Stimulated activated CD8-positive, alpha-beta memory T cell treated with anti-CD3 and anti-CD28 coated beads, Interleukin-7, amount 100 ng/mL, for 48 hours (primary cell): ENCODE measurements at regions not wholly inside any gene's neighbourhood (a gene's known extent, or its start where the extent isn't known, plus 50 kb on each side); places are given as distances from the start of the nearest gene placed in this dataset.
"Not testable (repeated sequence)": the region's sequence is repeated elsewhere in the genome, so short reads cannot be mapped to it uniquely, and the experiment has no call there.

Experiments
- DNase-seq, 2 donors: peaks; one replicate each; pipeline ENCODE4 v3.0.0-alpha.2; 2020; ENCODE audit warnings: low read depth in 1 of 2; ENCODE audit errors: extremely low read depth in 1 of 2

GRCh38 chr1:19591482-19592091 is 52.5 kb upstream of the NBL1 start:
- DNase-seq, result no peak

GRCh38 chr1:19585507-19585906 is 58.6 kb upstream of the NBL1 start:
- DNase-seq, result no peak

- peak; percentile 45 to 64 for DNase-seq
Measured at GRCh38 chr1:19582318-19582717, 61.8 kb upstream of the NBL1 start.

- DNase-seq, result no peak
Measured at GRCh38 chr1:19581381-19581780, 62.7 kb upstream of the NBL1 start.

GRCh38 chr1:19577561-19577960 is 66.5 kb upstream of the NBL1 start:
- DNase-seq, result no peak

GRCh38 chr1:19577036-19577435 is 67.1 kb upstream of the NBL1 start:
- no peak for DNase-seq

- DNase-seq, result no peak
Measured at GRCh38 chr1:19569786-19570185, 74.3 kb upstream of the NBL1 start.

- no peak for DNase-seq
Measured at GRCh38 chr1:19567041-19567440, 77.1 kb upstream of the NBL1 start.

GRCh38 chr1:19564366-19564765 is 79.0 kb upstream of the CAPZB start:
- no peak for DNase-seq

GRCh38 chr1:19563324-19564097 is 78.2 kb upstream of the CAPZB start:
- DNase-seq, result no peak

- no peak for DNase-seq
Measured at GRCh38 chr1:19562847-19563246, 77.5 kb upstream of the CAPZB start.

- DNase-seq, result no peak
Measured at GRCh38 chr1:19560480-19560879, 75.1 kb upstream of the CAPZB start.

- no peak for DNase-seq
Measured at GRCh38 chr1:19559641-19560040, 74.3 kb upstream of the CAPZB start.

GRCh38 chr1:19557609-19558051 is 72.3 kb upstream of the CAPZB start:
- DNase-seq, result no peak

GRCh38 chr1:19554090-19554489 is 68.8 kb upstream of the CAPZB start:
- DNase-seq, result no peak

- DNase-seq, result no peak
Measured at GRCh38 chr1:19552291-19553010, 67.1 kb upstream of the CAPZB start.

- not testable (repeated sequence) for DNase-seq
Measured at GRCh38 chr1:19551837-19552236, 66.5 kb upstream of the CAPZB start.

- not testable (repeated sequence) for DNase-seq
Measured at GRCh38 chr1:19550437-19550836, 65.1 kb upstream of the CAPZB start.

- no peak for DNase-seq
Measured at GRCh38 chr1:19547814-19548213, 62.5 kb upstream of the CAPZB start.

- DNase-seq, result no peak
Measured at GRCh38 chr1:19536519-19536918, 51.2 kb upstream of the CAPZB start.

GRCh38 chr1:19535214-19535613 is 49.9 kb upstream of the CAPZB start:
- no peak for DNase-seq
